HCT116 (cell line): ENCODE measurements at regions not wholly inside any gene's neighbourhood (a gene's known extent, or its start where the extent isn't known, plus 50 kb on each side); places are given as distances from the start of the nearest gene placed in this dataset.

Experiments used
- ATAC-seq: fragments of 200-7000 bp; cut with Tn5 transposase; 2 replicates; pipeline ENCODE4 v1.9.1; 2020; ENCODE audit warnings: mild to moderate bottlenecking, moderate library complexity
- BruUV-seq: library from RNA; stranded (reverse); fragments of 400-500 nt; replicated peaks from 2 replicates; lab custom pipeline; 2021; lab: Mats Ljungman, UMichigan
- CTCF ChIA-PET: fragments of 300-600 bp; sonication (Branson Sonifier 250); formaldehyde crosslinking; loops from one replicate; lab custom pipeline; 2021; ENCODE audit warnings: antibody characterized with exemption; lab: Charles Lee
- POLR2A ChIA-PET: fragments of 300-600, 350-600 bp; sonication (Branson Sonifier 250); formaldehyde crosslinking; loops from one replicate; lab custom pipeline; 2021; ENCODE audit warnings: antibody characterized with exemption; lab: Charles Lee
- RAD21 ChIA-PET, 2 experiments: fragments of 300-600 bp; sonication (Branson Sonifier 250); formaldehyde crosslinking; loops; one replicate each; lab custom pipeline; 2023; ENCODE audit warnings: low total read pairs in 2 of 2; ENCODE audit not compliant: uncharacterized antibody in 2 of 2, unreplicated experiment in 2 of 2, low non-redundant PET in 1 of 2; lab: Charles Lee
- DNase-seq: peaks from one replicate; pipeline ENCODE4 v3.0.0-alpha.2; 2010; ENCODE audit warnings: low read depth, low spot score
- H2AFZ ChIP-seq: fragments of 200-600 bp; shearing (Covaris generic), sonication (generic); 2 replicates; pipeline ENCODE4 v1.6.1; 2017; ENCODE audit warnings: low read depth, mixed run types, mixed read lengths, antibody characterized with exemption, low read length; ENCODE audit not compliant: poor library complexity, severe bottlenecking
- H3K27ac ChIP-seq: 2 replicates; pipeline ENCODE4 v1.5.1; 2012; ENCODE audit warnings: low read depth, low read length
- H3K27me3 ChIP-seq: fragments of 200-600 bp; sonication (generic); 2 replicates; pipeline ENCODE4 v1.6.1; 2016; ENCODE audit warnings: mixed run types, low read length, mixed read lengths; ENCODE audit not compliant: insufficient read depth
- H3K36me3 ChIP-seq, 2 experiments: fragments of 200-500 bp in 1 of 2; fragments of 200-600 bp in 1 of 2; sonication (Bioruptor generic) in 1 of 2; sonication (generic) in 1 of 2; 2 replicates each; pipeline versions ENCODE4 v1.5.1 to v1.6.1; 2014 to 2016; ENCODE audit warnings: low read length in 2 of 2, inconsistent platforms in 1 of 2, mixed read lengths in 1 of 2, mixed run types in 1 of 2; ENCODE audit not compliant: insufficient read depth in 2 of 2, control insufficient read depth in 1 of 2
- H3K4me1 ChIP-seq, 2 experiments: fragments of 200-600 bp in 1 of 2; sonication (generic) in 1 of 2; 2 replicates each; pipeline versions ENCODE4 v1.5.1 to v1.6.1; 2012 to 2017; ENCODE audit warnings: low read length in 2 of 2, inconsistent platforms in 1 of 2, mild to moderate bottlenecking in 1 of 2, mixed read lengths in 1 of 2, mixed run types in 1 of 2, moderate library complexity in 1 of 2; ENCODE audit not compliant: insufficient read depth in 2 of 2, control insufficient read depth in 1 of 2
- H3K4me2 ChIP-seq: fragments of 200-600 bp; sonication (generic); 2 replicates; pipeline ENCODE4 v1.6.1; 2017; ENCODE audit warnings: mixed run types, low read length, mixed read lengths
- H3K4me3 ChIP-seq, 2 experiments: fragments of 200-600 bp in 1 of 2; sonication (generic) in 1 of 2; replicated peaks in 1 of 2; 2 replicates each; pipeline ENCODE4 v1.5.1; 2011 to 2016; ENCODE audit warnings: low read length in 2 of 2, control low read depth in 1 of 2, low read depth in 1 of 2, mild to moderate bottlenecking in 1 of 2, mixed read lengths in 1 of 2, mixed run types in 1 of 2
- H3K79me2 ChIP-seq: fragments of 200-600 bp; sonication (generic); 2 replicates; pipeline ENCODE4 v1.6.1; 2017; ENCODE audit warnings: mild to moderate bottlenecking, mixed run types, low read length, moderate library complexity, mixed read lengths; ENCODE audit not compliant: insufficient read depth
- H3K9ac ChIP-seq: fragments of 200-600 bp; sonication (generic); 2 replicates; pipeline ENCODE4 v1.6.1; 2016; ENCODE audit warnings: low read length, mixed read lengths
- H3K9me2 ChIP-seq: fragments of 200-600 bp; sonication (generic), shearing (Covaris generic); 2 replicates; pipeline ENCODE4 v1.6.1; 2017; ENCODE audit warnings: mixed run types, mild to moderate bottlenecking, moderate library complexity; ENCODE audit not compliant: insufficient read depth
- H3K9me3 ChIP-seq, 2 experiments: fragments of 200-500 bp in 1 of 2; fragments of 200-600 bp in 1 of 2; sonication (Bioruptor generic) in 1 of 2; sonication (generic) in 1 of 2; 2 replicates each; pipeline ENCODE4 v1.6.1; 2014 to 2017; ENCODE audit warnings: low read length in 2 of 2, mixed read lengths in 2 of 2, inconsistent platforms in 1 of 2, low read depth in 1 of 2, mild to moderate bottlenecking in 1 of 2, mixed run types in 1 of 2, moderate library complexity in 1 of 2; ENCODE audit not compliant: control insufficient read depth in 1 of 2, insufficient read depth in 1 of 2
- H4K20me1 ChIP-seq: fragments of 200-600 bp; sonication (generic), shearing (Covaris generic); 2 replicates; pipeline ENCODE4 v1.6.1; 2017; ENCODE audit warnings: mixed run types, mild to moderate bottlenecking, moderate library complexity; ENCODE audit not compliant: insufficient read depth
- ATF3 ChIP-seq: IDR thresholded peaks from 2 replicates; pipeline ENCODE4 v1.6.1; 2012
- CBX3 ChIP-seq: IDR thresholded peaks from 2 replicates; pipeline ENCODE4 v1.6.1; 2012; ENCODE audit warnings: low read depth
- CTCF ChIP-seq, 3 experiments: fragments of 200-600 bp in 1 of 3; sonication (generic) in 1 of 3; IDR thresholded peaks in 2 of 3; conservative IDR thresholded peaks in 1 of 3; 2 replicates each; pipeline ENCODE4 v1.5.1; 2012 to 2017; ENCODE audit warnings: low read depth in 2 of 3, low read length in 2 of 3, antibody characterized with exemption in 1 of 3, borderline replicate concordance in 1 of 3, control low read depth in 1 of 3, mild to moderate bottlenecking in 1 of 3, mixed read lengths in 1 of 3, mixed run types in 1 of 3, moderate library complexity in 1 of 3; ENCODE audit not compliant: insufficient read depth in 1 of 3
- EZH2 ChIP-seq: fragments of 200-600 bp; sonication (generic); IDR thresholded peaks from 2 replicates; pipeline ENCODE4 v1.6.1; 2017; ENCODE audit warnings: antibody characterized with exemption, mixed run types
- EZH2phosphoT487 ChIP-seq: fragments of 200-600 bp; IDR thresholded peaks from 2 replicates; pipeline ENCODE4 v1.6.1; 2018; ENCODE audit warnings: antibody characterized with exemption, borderline replicate concordance
- FOSL1 ChIP-seq: IDR thresholded peaks from 2 replicates; pipeline ENCODE4 v1.6.1; 2012; ENCODE audit warnings: low read depth
- REST ChIP-seq: IDR thresholded peaks from 2 replicates; pipeline ENCODE4 v1.6.1; 2012; ENCODE audit warnings: low read depth
- SRF ChIP-seq: IDR thresholded peaks from 2 replicates; pipeline ENCODE4 v1.6.1; 2012; ENCODE audit warnings: low read depth
- TCF7L2 ChIP-seq: IDR thresholded peaks from 2 replicates; pipeline ENCODE4 v1.7.0; 2011; ENCODE audit warnings: borderline replicate concordance, inconsistent platforms; ENCODE audit not compliant: insufficient read depth, insufficient read length; ENCODE audit errors: extremely low read depth
- YY1 ChIP-seq: IDR thresholded peaks from 2 replicates; pipeline ENCODE4 v1.6.1; 2011; ENCODE audit warnings: low read length, low read depth, moderate library complexity, mild to moderate bottlenecking; ENCODE audit not compliant: insufficient replicate concordance; ENCODE audit errors: extremely low read depth
- ZFX ChIP-seq: fragments of 450-650 bp; IDR thresholded peaks from 2 replicates; pipeline ENCODE4 v1.6.1; 2017
- intact Hi-C: fragments of 100-400 bp; cut with micrococcal nuclease; formaldehyde crosslinking; loops from 2 replicates; pipeline ENCODE4 v1.10.0; 2022

GRCh38 chr2:123195957-123196356 lies 829.1 kb upstream of the CNTNAP5 start:
- TF ChIP-seq CBX3, result no peak
- no peak for TF ChIP-seq FOSL1
- no peak for TF ChIP-seq TCF7L2
- TF ChIP-seq REST, result no peak
- no peak for TF ChIP-seq ATF3
- no peak for TF ChIP-seq EZH2phosphoT487
- TF ChIP-seq YY1, result no peak
- no peak for TF ChIP-seq ZFX
- TF ChIP-seq CTCF (IDR thresholded peaks at IDR 0.05 in 2 of 3, conservative IDR thresholded peaks at IDR 0.05 in 1 of 3; ENCODE audit: borderline replicate concordance in 1 of 3, insufficient read depth in 1 of 3, low read depth in 2 of 3, low read length in 2 of 3), result no peak
- TF ChIP-seq SRF, result no peak
- TF ChIP-seq EZH2, result no peak
- intact Hi-C loops, result no loop called here
- ATAC-seq (no peak), DNase-seq (no peak)
- H3K9me3 ChIP-seq, result peaks cover 0 to 18% of the 10 kb centered on the region in 2 experiments; a peak in 2 of 4 replicates
- H3K27me3 ChIP-seq, result no peaks in the 10 kb centered on the region
- H3K4me2 ChIP-seq, result no peak overlapping the region
- CTCF ChIA-PET, result no interaction called here
- no peak overlapping the region for H3K4me3 ChIP-seq
- no peaks in the 10 kb centered on the region for H3K4me1 ChIP-seq
- no peaks in the 10 kb centered on the region for H3K9me2 ChIP-seq
- no TSS peak for BruUV-seq
- no peaks in the 10 kb centered on the region for H4K20me1 ChIP-seq
- no peak overlapping the region for H3K9ac ChIP-seq
- no peak overlapping the region for H3K27ac ChIP-seq
- RAD21 ChIA-PET, result no interaction called here
- no peaks in the 10 kb centered on the region for H3K79me2 ChIP-seq
- no peak overlapping the region for H2AFZ ChIP-seq
- no peaks in the 10 kb centered on the region for H3K36me3 ChIP-seq
- POLR2A ChIA-PET, result no interaction called here
